ENCODE measurements at regions not wholly inside any gene's neighbourhood (a gene's known extent, or its start where the extent isn't known, plus 50 kb on each side); places are given as distances from the start of the nearest gene placed in this dataset.

- H3K4me3 ChIP-seq, result no peak overlapping the region
- ChIA-PET POLR2A (interaction anchor here (0.6 to 0.7 kb wide), 3 partner anchors 30 to 363 kb away, joined by 3 read pairs; no protein-coding TSS in a partner anchor), CTCF (interaction anchor here (0.6 to 1.8 kb wide), 2 partner anchors 9 to 1298 kb away, joined by 3 to 6 read pairs; no protein-coding TSS in a partner anchor), RAD21 (ENCODE audit: unreplicated experiment) (interaction anchor here (0.9 kb wide), 1 partner anchor 61 kb away, joined by 3 read pairs; no protein-coding TSS in a partner anchor), SMC1A (ENCODE audit: uncharacterized antibody, unreplicated experiment) (interaction anchor here (1.1 to 1.6 kb wide), 4 partner anchors 11 to 45 kb away, joined by 3 to 4 read pairs (median 4); no protein-coding TSS in a partner anchor)
- H4K20me1 ChIP-seq (ENCODE audit: control insufficient read depth, insufficient read depth), result no peaks in the 10 kb centered on the region
- ATAC-seq (no peak), DNase-seq (ENCODE audit: low read depth, low spot score) (no peak), FAIRE-seq (no peak)
- no peaks in the 10 kb centered on the region; the same call in 2 of the 3 replicates for H3K9me3 ChIP-seq (replicated peaks; ENCODE audit: control insufficient read depth, insufficient read depth, low read length)
- H3K36me3 ChIP-seq (ENCODE audit: control insufficient read depth in 2 of 2, insufficient read depth in 2 of 2, low read length in 1 of 2), result no peaks in the 10 kb centered on the region
- intact Hi-C loops (cut with micrococcal nuclease; ENCODE audit: unreplicated experiment), result no loop called here
- TF ChIP-seq DPF2 (IDR thresholded peaks at IDR 0.05) (no peak), NFYA (IDR thresholded peaks at IDR 0.05; ENCODE audit: borderline replicate concordance, low read depth, low read length) (no peak), HDAC6 (IDR thresholded peaks at IDR 0.05; ENCODE audit: unreplicated experiment) (no peak), WRNIP1 (IDR thresholded peaks at IDR 0.05; ENCODE audit: borderline replicate concordance, low read depth, low read length) (no peak), TBL1XR1 (IDR thresholded peaks at IDR 0.05; ENCODE audit: low read depth, low read length) (no peak), CBX5 (IDR thresholded peaks at IDR 0.05; ENCODE audit: low read depth) (no peak)
- H3K27ac ChIP-seq (ENCODE audit: control insufficient read depth, insufficient read depth), result no peak overlapping the region
- no peak overlapping the region for H3K9ac ChIP-seq (ENCODE audit: control insufficient read depth, insufficient read depth, low read length)
- no peaks in the 10 kb centered on the region for H3K4me1 ChIP-seq (ENCODE audit: control insufficient read depth, insufficient read depth, low read length)
- no peaks in the 10 kb centered on the region for H3K79me2 ChIP-seq (ENCODE audit: control insufficient read depth, insufficient read depth, low read length)
- no peaks in the 10 kb centered on the region for H3K27me3 ChIP-seq (replicated peaks in 1 of 2; ENCODE audit: control insufficient read depth in 2 of 2, insufficient read depth in 2 of 2, low read length in 1 of 2)
- BruUV-seq (replicated peaks), result no TSS peak
- in situ Hi-C loops (cut with MboI), result no loop called here
- 78% methylated on average over 20 of the region's 20 CpGs for WGBS (ENCODE audit: insufficient coverage, insufficient replicate concordance, low lambda C conversion rate, missing lambda C conversion rate)
- no peak overlapping the region for H3K4me2 ChIP-seq (ENCODE audit: control insufficient read depth, insufficient read depth)
- H2AFZ ChIP-seq (ENCODE audit: control insufficient read depth, low read depth, low read length), result no peak overlapping the region
These were observed 121.5 kb upstream of the LIPC start for GRCh38 chr15:58309963-58310928.

GRCh38 chr15:58311556-58311955 is 120.2 kb upstream of the LIPC start:
- no peak overlapping the region for H3K4me3 ChIP-seq
- no peaks in the 10 kb centered on the region for H3K36me3 ChIP-seq (ENCODE audit: control insufficient read depth in 2 of 2, insufficient read depth in 2 of 2, low read length in 1 of 2)
- CTCF ChIA-PET, result no interaction called here
- POLR2A ChIA-PET, result interaction anchor here (0.7 kb wide), 1 partner anchor 364 kb away, joined by 5 read pairs; no protein-coding TSS in a partner anchor
- FAIRE-seq (no peak), ATAC-seq (no peak), DNase-seq (ENCODE audit: low read depth, low spot score) (no peak)
- H3K79me2 ChIP-seq (ENCODE audit: control insufficient read depth, insufficient read depth, low read length), result no peaks in the 10 kb centered on the region
- SMC1A ChIA-PET (ENCODE audit: uncharacterized antibody, unreplicated experiment), result no interaction called here
- no peaks in the 10 kb centered on the region for H4K20me1 ChIP-seq (ENCODE audit: control insufficient read depth, insufficient read depth)
- in situ Hi-C loops (cut with MboI), result no loop called here
- H2AFZ ChIP-seq (ENCODE audit: control insufficient read depth, low read depth, low read length), result no peak overlapping the region
- RAD21 ChIA-PET (ENCODE audit: unreplicated experiment), result no interaction called here
- H3K27ac ChIP-seq (ENCODE audit: control insufficient read depth, insufficient read depth), result no peak overlapping the region
- intact Hi-C loops (cut with micrococcal nuclease; ENCODE audit: unreplicated experiment), result no loop called here
- H3K9ac ChIP-seq (ENCODE audit: control insufficient read depth, insufficient read depth, low read length), result no peak overlapping the region
- H3K4me2 ChIP-seq (ENCODE audit: control insufficient read depth, insufficient read depth), result no peak overlapping the region
- no peaks in the 10 kb centered on the region for H3K27me3 ChIP-seq (replicated peaks in 1 of 2; ENCODE audit: control insufficient read depth in 2 of 2, insufficient read depth in 2 of 2, low read length in 1 of 2)
- BruUV-seq (replicated peaks), result no TSS peak
- WGBS (ENCODE audit: insufficient coverage, insufficient replicate concordance, low lambda C conversion rate, missing lambda C conversion rate), result 73% methylated on average over 4 of the region's 4 CpGs
- H3K4me1 ChIP-seq (ENCODE audit: control insufficient read depth, insufficient read depth, low read length), result no peaks in the 10 kb centered on the region
- no peaks in the 10 kb centered on the region; the same call in 2 of the 3 replicates for H3K9me3 ChIP-seq (replicated peaks; ENCODE audit: control insufficient read depth, insufficient read depth, low read length)
- TF ChIP-seq ZBTB40 (IDR thresholded peaks at IDR 0.05; ENCODE audit: borderline replicate concordance) (no peak), CHD4 (IDR thresholded peaks at IDR 0.05) (no peak), ZNF274 (IDR thresholded peaks at IDR 0.05; ENCODE audit: insufficient read depth, insufficient read length) (no peak)
